ENCODE measurements at regions not wholly inside any gene's neighbourhood (a gene's known extent, or its start where the extent isn't known, plus 50 kb on each side); places are given as distances from the start of the nearest gene placed in this dataset.

- H3K36me3 ChIP-seq: no peaks in the 10 kb centered on the region
- TF ChIP-seq CTCF (IDR thresholded peaks at IDR 0.05): no peak
- no peak overlapping the region for H3K27ac ChIP-seq
- FAIRE-seq (no peak), DNase-seq (no peak), ATAC-seq (no peak)
- no peaks in the 10 kb centered on the region for H3K9me3 ChIP-seq
- intact Hi-C loops (cut with DNase I): no loop called here
- no peaks in the 10 kb centered on the region for H3K27me3 ChIP-seq
- WGBS, 2 donors: 73 to 85% methylated on average over 2 of the region's 2 CpGs
- no peak overlapping the region for H3K4me3 ChIP-seq
- H3K4me1 ChIP-seq: peaks cover 0 to 3% (median 0%) of the 10 kb centered on the region in 3 donors
Measured at GRCh38 chr10:33542752-33543505, 208.5 kb upstream of the NRP1 start.

DNA sequence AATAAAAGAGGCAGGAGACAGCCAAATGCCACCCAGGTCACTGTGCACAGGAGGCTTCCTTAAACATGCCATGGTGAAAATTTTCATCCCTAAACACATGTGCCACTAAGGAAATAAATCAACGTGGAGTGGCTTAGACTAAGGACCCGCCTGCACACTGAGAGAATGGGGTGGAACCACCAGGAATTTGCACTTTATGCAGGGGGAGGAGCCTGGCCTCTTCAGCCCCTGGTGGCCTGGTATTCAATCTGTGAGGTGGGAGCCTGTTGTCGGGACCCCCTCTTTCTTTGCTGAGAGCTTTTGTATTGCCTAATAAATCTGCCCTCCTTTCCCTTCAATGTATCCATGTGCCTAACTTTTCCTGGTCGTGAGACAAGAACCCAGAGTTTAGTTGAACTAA lies 204.6 kb upstream of the NRP1 start:
- Histone ChIP-seq H3K27me3 (no peaks in the 10 kb centered on the region), H3K9me3 (no peaks in the 10 kb centered on the region), H3K36me3 (no peaks in the 10 kb centered on the region), H3K4me1 (no peaks in the 10 kb centered on the region), H3K27ac (no peak overlapping the region), H3K4me3 (no peak overlapping the region)
- FAIRE-seq (no peak), ATAC-seq (no peak), DNase-seq (no peak)
- TF ChIP-seq CTCF (IDR thresholded peaks at IDR 0.05): no peak
- WGBS, 2 donors: 71 to 79% methylated on average over 4 of the region's 4 CpGs
- intact Hi-C loops (cut with DNase I): no loop called here

GRCh38 chr10:33537066-33537465 lies 202.6 kb upstream of the NRP1 start:
- no peak overlapping the region for H3K4me3 ChIP-seq
- no peak for DNase-seq
- FAIRE-seq: no peak
- no peak for ATAC-seq
- no peak for TF ChIP-seq CTCF (IDR thresholded peaks at IDR 0.05)
- WGBS, 2 donors: 84 to 88% methylated on average over 1 of the region's 1 CpG
- no peak overlapping the region for H3K27ac ChIP-seq
- no peaks in the 10 kb centered on the region for H3K36me3 ChIP-seq
- no peaks in the 10 kb centered on the region for H3K27me3 ChIP-seq
- no peaks in the 10 kb centered on the region for H3K4me1 ChIP-seq
- H3K9me3 ChIP-seq: no peaks in the 10 kb centered on the region
- intact Hi-C loops (cut with DNase I): no loop called here

GRCh38 chr10:33536508-33536907 lies 202.0 kb upstream of the NRP1 start:
- H3K27ac ChIP-seq: no peak overlapping the region
- ATAC-seq: peak in 1 of 4 donors; percentile 31
- H3K4me3 ChIP-seq: no peak overlapping the region
- H3K9me3 ChIP-seq: no peaks in the 10 kb centered on the region
- H3K4me1 ChIP-seq: no peaks in the 10 kb centered on the region
- 64 to 68% methylated on average over 3 of the region's 3 CpGs for WGBS, 2 donors
- intact Hi-C loops (cut with DNase I): no loop called here
- TF ChIP-seq CTCF (IDR thresholded peaks at IDR 0.05): no peak
- H3K36me3 ChIP-seq: no peaks in the 10 kb centered on the region
- no peak for FAIRE-seq
- no peaks in the 10 kb centered on the region for H3K27me3 ChIP-seq
- DNase-seq: no peak

GRCh38 chr10:33535866-33536265 lies 201.4 kb upstream of the NRP1 start:
- ATAC-seq (no peak), FAIRE-seq (no peak), DNase-seq (no peak)
- H3K4me3 ChIP-seq: no peak overlapping the region
- intact Hi-C loops (cut with DNase I): no loop called here
- no peaks in the 10 kb centered on the region for H3K9me3 ChIP-seq
- no peak overlapping the region for H3K27ac ChIP-seq
- TF ChIP-seq CTCF (IDR thresholded peaks at IDR 0.05): no peak
- no peaks in the 10 kb centered on the region for H3K36me3 ChIP-seq
- no peaks in the 10 kb centered on the region for H3K27me3 ChIP-seq
- H3K4me1 ChIP-seq: no peaks in the 10 kb centered on the region
